ES-I3 (cell line): ENCODE measurements at regions not wholly inside any gene's neighbourhood (a gene's known extent, or its start where the extent isn't known, plus 50 kb on each side); places are given as distances from the start of the nearest gene placed in this dataset.

Experiments used
- H3K36me3 ChIP-seq: 2 replicates; pipeline ENCODE4 v1.6.1; 2013; ENCODE audit warnings: mild to moderate bottlenecking, low read length, control low read depth, moderate library complexity; ENCODE audit not compliant: insufficient read depth
- H3K4me1 ChIP-seq: 2 replicates; pipeline ENCODE4 v1.6.1; 2013; ENCODE audit warnings: mild to moderate bottlenecking, control low read depth, low read length; ENCODE audit not compliant: insufficient read depth
- H3K9ac ChIP-seq: 2 replicates; pipeline ENCODE4 v1.6.1; 2013; ENCODE audit warnings: low read depth, mild to moderate bottlenecking, low read length, moderate library complexity
- H3K9me3 ChIP-seq: 2 replicates; pipeline ENCODE4 v1.6.1; 2013; ENCODE audit warnings: mild to moderate bottlenecking, low read length, moderate library complexity; ENCODE audit not compliant: control insufficient read depth, insufficient read depth

GRCh38 chr6:170114187-170114945 lies 176.5 kb downstream of the DLL1 start:
- H3K9ac ChIP-seq, result no peak overlapping the region
- no peaks in the 10 kb centered on the region for H3K9me3 ChIP-seq

GRCh38 chr6:170113141-170113540 lies 177.7 kb downstream of the DLL1 start:
- Histone ChIP-seq H3K9ac (no peak overlapping the region), H3K4me1 (no peaks in the 10 kb centered on the region), H3K9me3 (no peaks in the 10 kb centered on the region), H3K36me3 (no peaks in the 10 kb centered on the region)

More at GRCh38 chr6:170114187-170114945, 176.5 kb downstream of the DLL1 start:
- no peaks in the 10 kb centered on the region for H3K36me3 ChIP-seq
- H3K4me1 ChIP-seq, result no peaks in the 10 kb centered on the region

DNA sequence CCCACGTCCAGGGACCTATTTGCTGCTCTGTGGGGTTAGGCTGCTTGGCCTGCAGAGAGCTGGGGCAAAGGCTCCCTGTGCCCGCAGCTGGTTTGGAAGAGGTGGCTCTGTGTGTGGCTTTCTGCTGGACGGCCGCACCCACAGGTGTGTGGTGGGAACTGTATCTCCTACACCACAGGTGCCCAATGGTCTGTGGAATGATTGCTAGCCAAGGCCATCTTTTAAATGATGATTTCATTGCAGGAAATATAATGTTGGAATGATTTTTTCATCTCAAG lies 178.4 kb downstream of the DLL1 start:
- Histone ChIP-seq H3K4me1 (no peaks in the 10 kb centered on the region), H3K36me3 (no peaks in the 10 kb centered on the region), H3K9me3 (no peaks in the 10 kb centered on the region), H3K9ac (no peak overlapping the region)

DNA sequence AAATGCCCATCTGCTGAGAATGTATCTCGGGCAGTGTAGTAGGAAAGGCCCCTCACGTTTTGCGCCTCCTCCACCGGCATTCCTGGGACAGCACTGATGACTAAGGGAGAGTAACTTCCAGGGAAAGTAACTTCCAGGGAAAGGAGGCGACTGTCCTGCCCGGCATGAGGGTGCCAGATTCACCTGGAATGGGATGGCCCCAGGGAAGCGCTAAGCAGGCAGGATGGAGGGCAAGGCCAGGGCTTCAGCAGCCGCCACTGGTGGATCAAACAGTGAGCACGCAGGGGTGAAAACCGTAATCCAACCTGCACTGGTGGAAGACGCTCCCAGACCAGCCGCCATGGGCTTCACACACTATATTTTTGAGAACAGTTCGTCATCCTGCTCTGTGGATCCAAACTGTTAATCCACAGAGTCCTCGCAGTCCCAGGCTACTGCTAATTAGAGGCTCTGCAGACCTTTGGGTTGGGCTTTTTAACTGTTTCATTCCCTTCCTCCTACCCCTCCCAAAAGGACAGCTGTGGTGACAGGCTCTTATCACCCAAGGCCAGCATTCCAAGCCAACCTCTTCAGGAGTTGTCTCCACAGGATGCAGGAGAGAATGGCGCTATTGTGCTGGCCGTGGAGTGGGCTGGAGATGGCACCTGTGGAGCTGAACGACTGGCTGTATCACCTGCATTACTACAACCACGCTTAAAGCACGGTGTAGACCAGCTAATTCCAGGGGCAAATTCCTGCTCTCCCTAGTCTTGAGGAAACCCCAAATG lies 178.9 kb downstream of the DLL1 start:
- no peak overlapping the region for H3K9ac ChIP-seq
- H3K36me3 ChIP-seq, result no peaks in the 10 kb centered on the region
- H3K9me3 ChIP-seq, result no peaks in the 10 kb centered on the region
- H3K4me1 ChIP-seq, result no peaks in the 10 kb centered on the region

DNA sequence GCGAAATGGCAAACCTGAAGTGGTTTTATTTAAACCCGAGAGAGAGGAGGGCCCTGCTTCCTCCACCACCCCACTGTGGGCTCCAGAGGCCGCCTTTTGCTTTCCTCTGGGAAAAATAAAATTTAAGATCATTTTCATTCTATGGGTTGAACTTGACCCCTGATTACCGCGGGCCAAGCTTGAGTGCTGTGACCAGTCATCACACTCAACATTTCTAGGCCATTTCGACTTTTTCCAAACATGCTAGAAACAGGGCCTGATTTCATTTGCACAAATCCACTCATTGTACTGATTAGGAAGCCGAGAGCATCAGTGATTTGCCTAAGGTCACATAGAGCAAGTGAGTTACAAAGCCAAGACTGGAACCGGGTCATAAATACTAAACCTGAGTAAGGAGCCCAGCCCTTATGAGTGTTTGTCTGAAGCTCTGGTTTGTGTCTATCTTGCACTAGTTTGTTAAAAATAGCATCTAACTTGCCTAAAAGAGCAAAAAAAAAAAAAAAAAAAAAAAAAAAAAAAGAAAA lies 179.7 kb downstream of the DLL1 start:
- Histone ChIP-seq H3K36me3 (no peaks in the 10 kb centered on the region), H3K9me3 (no peaks in the 10 kb centered on the region), H3K4me1 (no peaks in the 10 kb centered on the region), H3K9ac (no peak overlapping the region)

- Histone ChIP-seq H3K9me3 (no peaks in the 10 kb centered on the region), H3K4me1 (no peaks in the 10 kb centered on the region), H3K9ac (no peak overlapping the region), H3K36me3 (no peaks in the 10 kb centered on the region)
These were observed 180.4 kb downstream of the DLL1 start for GRCh38 chr6:170110201-170111140.

DNA sequence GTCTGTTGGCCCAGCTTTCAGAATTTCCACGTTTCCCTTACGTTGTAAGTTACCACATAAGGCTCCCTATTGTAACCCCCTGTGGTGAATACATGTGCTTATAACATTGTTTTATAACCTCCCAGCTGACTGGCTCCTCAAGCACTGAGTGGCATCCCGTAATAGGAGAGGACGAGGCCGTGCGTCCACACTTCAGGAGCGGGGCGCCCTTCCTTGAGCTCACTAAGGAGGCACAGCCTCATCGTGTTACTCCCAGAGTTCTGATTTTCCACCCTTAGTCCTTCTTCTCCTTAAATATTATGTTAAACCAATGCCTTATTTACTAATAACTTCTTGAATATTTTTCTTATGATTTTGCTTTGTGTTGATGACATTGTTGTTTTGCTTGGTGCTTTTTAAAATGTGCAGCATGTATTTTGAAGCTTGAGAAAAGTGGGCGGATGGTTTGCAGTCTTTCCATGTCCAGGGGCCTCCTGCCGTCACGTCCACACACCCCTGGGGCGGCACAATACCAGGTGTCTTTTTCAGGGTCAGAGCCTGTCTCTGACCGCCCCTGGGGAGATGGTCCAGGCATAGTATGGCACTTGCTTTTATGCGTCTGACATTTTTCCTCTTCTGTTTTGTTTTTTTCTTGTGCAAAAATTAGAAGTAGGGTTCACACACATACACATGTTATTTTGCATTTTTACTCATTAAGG lies 181.8 kb downstream of the DLL1 start:
- Histone ChIP-seq H3K9me3 (no peaks in the 10 kb centered on the region), H3K36me3 (no peaks in the 10 kb centered on the region), H3K9ac (no peak overlapping the region), H3K4me1 (no peaks in the 10 kb centered on the region)

DNA sequence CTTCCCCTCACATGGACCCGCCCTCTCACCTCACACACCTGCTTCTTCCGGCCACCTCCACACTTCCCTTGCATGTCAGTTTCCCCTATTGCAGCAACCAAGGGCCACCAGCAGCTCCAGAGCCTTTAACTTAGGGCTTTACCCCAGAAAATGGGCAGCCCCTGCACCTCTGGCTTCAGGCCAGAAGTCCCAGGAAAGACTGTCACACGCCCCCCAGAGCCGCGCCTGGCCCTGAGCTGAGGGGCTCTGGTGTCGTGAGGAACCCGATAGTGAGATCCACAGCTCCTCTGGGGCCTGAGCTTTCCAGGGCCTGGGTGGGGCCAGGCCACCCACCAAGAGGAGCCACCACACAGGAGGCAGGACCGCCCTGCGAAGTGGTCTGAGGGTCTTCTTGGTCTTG lies 182.4 kb downstream of the DLL1 start:
- Histone ChIP-seq H3K4me1 (no peaks in the 10 kb centered on the region), H3K9ac (no peak overlapping the region), H3K9me3 (no peaks in the 10 kb centered on the region), H3K36me3 (no peaks in the 10 kb centered on the region)

DNA sequence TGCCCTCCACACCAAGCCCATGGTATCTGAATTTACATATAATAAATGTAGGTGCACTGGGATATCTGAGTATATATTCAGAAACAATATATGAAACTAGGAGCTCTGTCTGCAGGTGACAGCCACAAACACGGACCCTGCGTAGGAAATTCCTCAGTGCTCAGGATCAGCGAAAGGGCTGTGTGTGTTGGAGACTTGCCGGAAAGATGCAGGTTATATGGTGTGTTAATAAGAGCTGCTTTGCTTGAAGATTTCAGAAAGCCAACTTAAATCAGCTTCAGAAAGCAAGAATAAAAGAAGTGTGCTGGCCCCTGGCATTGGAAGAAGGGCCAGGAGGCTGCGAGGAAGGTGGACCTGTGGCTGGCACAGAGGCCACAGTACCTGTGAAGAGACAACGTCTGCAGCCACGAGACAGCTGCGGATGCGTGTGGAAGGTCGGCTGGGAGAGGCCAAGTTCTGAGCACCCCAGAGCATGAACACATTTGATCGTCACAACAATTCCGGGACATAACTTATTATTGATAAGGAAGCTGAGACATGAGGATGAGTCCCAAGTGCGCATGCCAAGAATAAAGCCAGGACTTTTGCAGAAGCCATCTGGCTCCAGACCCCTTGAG lies 183.2 kb downstream of the DLL1 start:
- no peaks in the 10 kb centered on the region for H3K36me3 ChIP-seq
- H3K9me3 ChIP-seq, result no peaks in the 10 kb centered on the region
- no peaks in the 10 kb centered on the region for H3K4me1 ChIP-seq
- H3K9ac ChIP-seq, result no peak overlapping the region

DNA sequence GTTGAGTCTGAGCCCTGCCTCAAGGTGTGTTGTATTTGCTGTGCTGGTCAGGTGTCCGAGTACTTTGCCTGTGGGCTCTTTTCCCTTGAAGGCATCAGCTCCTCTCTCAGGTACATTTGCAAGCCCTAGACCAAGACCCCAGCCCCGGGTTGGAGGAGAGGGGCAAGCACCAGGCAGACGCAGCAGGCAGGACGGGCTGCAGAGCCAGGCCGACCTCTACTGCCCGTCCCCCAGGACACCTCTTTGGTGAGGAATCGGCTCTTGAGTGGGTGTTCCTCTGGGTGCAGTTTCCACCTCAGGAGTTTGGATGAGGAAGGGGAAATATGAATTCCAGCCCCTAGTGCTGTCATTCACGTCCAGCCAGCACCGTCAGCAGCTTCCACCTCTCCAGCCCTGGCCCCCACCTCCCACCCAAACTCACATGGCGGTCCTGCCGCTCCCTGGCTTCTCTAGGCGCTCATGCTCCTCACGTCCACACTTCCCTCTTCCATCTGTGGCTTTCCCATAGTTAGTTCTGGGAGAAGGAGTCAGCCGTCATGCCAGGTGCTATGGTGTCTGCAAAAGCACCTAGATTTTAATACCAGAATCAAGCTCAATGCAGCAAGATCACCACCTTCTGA lies 183.9 kb downstream of the DLL1 start:
- Histone ChIP-seq H3K9ac (no peak overlapping the region), H3K36me3 (no peaks in the 10 kb centered on the region), H3K9me3 (no peaks in the 10 kb centered on the region), H3K4me1 (no peaks in the 10 kb centered on the region)

GRCh38 chr6:170102582-170103481 lies 188.0 kb downstream of the DLL1 start:
- no peaks in the 10 kb centered on the region for H3K36me3 ChIP-seq
- no peaks in the 10 kb centered on the region for H3K9me3 ChIP-seq
- H3K4me1 ChIP-seq, result no peaks in the 10 kb centered on the region
- H3K9ac ChIP-seq, result no peak overlapping the region

- Histone ChIP-seq H3K9ac (no peak overlapping the region), H3K36me3 (no peaks in the 10 kb centered on the region), H3K9me3 (no peaks in the 10 kb centered on the region), H3K4me1 (no peaks in the 10 kb centered on the region)
These were observed 188.8 kb downstream of the DLL1 start for GRCh38 chr6:170102038-170102437.
